ENCODE measurements at regions not wholly inside any gene's neighbourhood (a gene's known extent, or its start where the extent isn't known, plus 50 kb on each side); places are given as distances from the start of the nearest gene placed in this dataset.

DNA sequence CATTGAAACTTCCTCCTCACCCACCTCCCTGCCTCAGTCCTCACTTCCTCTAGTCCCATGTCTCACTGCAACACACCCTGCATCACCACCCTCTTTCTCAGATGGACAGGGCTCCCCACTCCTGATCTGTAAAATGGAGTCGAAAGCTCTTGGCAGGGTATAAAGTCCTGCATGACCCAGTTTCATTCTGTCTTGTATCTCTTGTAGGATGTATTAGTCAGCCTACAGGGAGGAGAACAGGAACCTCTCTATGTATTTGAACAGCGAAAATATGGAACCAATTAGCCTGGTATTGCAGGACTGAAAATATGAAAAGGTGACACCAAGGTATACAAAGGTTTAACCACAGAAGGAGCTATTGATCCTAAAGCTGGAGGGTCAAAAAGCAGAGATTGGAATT, 156.9 kb upstream of the SNX19 start:
- Mint-ChIP-seq H3K36me3 (ENCODE audit: low read depth) (no peaks in the 10 kb centered on the region), H3K27ac (no peak overlapping the region), H3K27me3 (no peaks in the 10 kb centered on the region), H3K9me3 (no peaks in the 10 kb centered on the region), H3K4me3 (no peak overlapping the region), H3K4me1 (no peaks in the 10 kb centered on the region)
- no peak for ATAC-seq
- DNase-seq: no peak

DNA sequence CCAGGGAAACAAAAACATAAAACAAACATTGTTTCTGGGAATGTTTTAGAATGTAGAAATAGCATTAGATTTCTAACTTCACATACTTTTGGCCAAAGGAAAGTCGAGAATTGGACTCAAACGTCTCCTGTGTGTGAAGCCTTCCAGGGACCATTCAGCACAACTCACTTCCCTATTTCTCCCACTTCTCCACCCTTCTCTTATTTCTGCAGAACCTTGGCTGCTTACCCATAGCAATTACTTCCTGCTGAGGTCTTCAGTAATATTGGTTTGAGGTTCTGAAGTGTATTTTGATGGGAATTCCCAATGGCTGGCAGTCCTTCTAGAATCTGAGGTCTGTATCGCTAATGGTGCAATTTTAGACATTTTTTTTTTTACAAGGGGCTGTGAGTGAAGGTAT, 158.3 kb upstream of the SNX19 start:
- no peaks in the 10 kb centered on the region for H3K27me3 Mint-ChIP-seq
- H3K4me3 Mint-ChIP-seq: no peak overlapping the region
- DNase-seq (no peak), ATAC-seq (no peak)
- no peaks in the 10 kb centered on the region for H3K4me1 Mint-ChIP-seq
- H3K36me3 Mint-ChIP-seq (ENCODE audit: low read depth): no peaks in the 10 kb centered on the region
- H3K9me3 Mint-ChIP-seq: no peaks in the 10 kb centered on the region
- no peak overlapping the region for H3K27ac Mint-ChIP-seq

DNA sequence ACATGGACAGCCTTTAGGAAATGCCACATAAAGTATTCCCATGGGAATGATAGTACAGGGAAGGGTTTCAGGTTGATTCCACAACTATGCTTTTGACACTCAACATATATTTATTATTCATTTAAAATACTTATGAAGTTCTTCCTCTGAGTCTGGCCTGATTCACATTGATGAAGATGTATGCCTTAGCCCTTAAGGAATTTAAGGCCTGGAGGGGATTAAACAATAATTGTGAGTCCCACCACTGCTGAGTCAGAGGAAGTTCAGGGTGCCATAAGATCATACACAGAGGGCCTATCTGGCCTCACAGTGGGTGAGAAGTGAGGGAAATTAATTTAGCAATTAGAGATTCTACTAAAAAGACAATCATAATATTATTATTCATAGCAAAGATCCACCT, 161.1 kb upstream of the SNX19 start:
- ATAC-seq (no peak), DNase-seq (no peak)
- Mint-ChIP-seq H3K27ac (no peak overlapping the region), H3K4me1 (no peaks in the 10 kb centered on the region), H3K27me3 (no peaks in the 10 kb centered on the region), H3K36me3 (ENCODE audit: low read depth) (no peaks in the 10 kb centered on the region), H3K9me3 (peaks cover 4% of the 10 kb centered on the region), H3K4me3 (no peak overlapping the region)

DNA sequence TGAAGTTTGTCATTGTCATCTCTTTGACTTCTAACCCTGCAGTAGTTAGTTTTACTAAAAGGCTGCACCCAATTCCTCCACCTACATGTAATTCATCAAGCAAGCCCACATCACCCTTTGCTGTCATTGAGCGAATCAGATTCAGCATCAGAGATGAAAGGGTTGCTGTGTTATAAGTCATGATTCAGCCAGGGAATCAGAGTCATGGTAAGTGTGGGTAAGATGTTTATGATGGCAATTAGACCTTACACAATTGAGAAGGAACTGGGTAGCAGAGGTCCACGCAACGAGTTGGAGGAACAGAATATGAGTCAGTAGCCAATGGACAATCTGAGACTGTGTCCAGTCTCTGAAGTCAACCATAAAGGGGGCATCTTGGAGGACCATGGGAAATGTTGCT, 162.8 kb upstream of the SNX19 start:
- H3K4me3 Mint-ChIP-seq: no peak overlapping the region
- H3K27me3 Mint-ChIP-seq: no peaks in the 10 kb centered on the region
- ATAC-seq (no peak), DNase-seq (no peak)
- peaks cover 4% of the 10 kb centered on the region for H3K9me3 Mint-ChIP-seq
- H3K27ac Mint-ChIP-seq: no peak overlapping the region
- no peaks in the 10 kb centered on the region for H3K36me3 Mint-ChIP-seq (ENCODE audit: low read depth)
- H3K4me1 Mint-ChIP-seq: no peaks in the 10 kb centered on the region

DNA sequence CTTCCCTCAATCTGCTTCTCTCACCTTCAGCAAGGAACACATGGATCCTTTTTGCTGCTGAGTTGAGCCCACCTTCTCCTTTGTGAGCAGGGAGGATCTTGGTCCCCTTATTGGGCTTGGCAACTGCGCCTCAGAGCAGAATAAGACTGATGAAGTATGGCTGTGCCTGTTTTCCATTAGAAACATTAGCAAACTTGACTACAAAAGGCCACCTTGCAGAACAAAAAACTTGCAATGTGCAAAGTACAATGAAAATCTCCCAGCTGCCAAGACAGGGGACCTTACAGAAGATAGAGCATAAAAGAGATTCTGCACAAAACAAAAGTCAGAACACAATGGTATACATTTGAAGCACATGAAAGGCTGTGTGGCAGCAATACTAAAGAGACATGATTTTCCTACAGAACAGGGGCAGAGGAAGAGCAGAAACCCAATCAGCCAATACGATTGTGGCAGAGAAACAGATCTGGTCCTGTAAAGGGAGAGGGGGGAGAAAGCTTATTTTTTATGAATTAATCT, 173.5 kb upstream of the SNX19 start:
- H3K36me3 Mint-ChIP-seq (ENCODE audit: low read depth): no peaks in the 10 kb centered on the region
- H3K4me1 Mint-ChIP-seq: no peaks in the 10 kb centered on the region
- peaks cover 8% of the 10 kb centered on the region for H3K9me3 Mint-ChIP-seq
- no peak overlapping the region for H3K4me3 Mint-ChIP-seq
- DNase-seq: no peak
- peaks cover 3% of the 10 kb centered on the region for H3K27me3 Mint-ChIP-seq
- no peak overlapping the region for H3K27ac Mint-ChIP-seq
- no peak for ATAC-seq

DNA sequence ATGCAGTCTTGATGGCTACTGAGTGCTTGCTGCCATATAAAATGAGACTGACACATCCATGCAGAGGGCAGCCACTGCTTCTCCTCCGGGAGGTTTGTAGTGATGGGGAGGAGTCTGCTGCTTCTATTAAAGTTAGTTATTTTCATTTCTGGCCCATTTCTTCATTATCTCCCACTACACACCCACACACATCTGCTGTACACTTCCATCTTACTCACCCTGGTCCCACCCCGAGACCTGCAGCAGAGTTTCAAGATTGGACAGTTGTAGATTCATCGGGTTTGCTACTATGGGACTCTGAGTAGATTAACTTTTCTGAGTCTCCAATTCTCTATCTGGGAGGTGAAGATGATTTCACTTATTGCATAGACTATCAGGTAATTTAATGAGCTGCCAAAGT, 176.2 kb upstream of the SNX19 start:
- ATAC-seq: no peak
- no peak for DNase-seq
- Mint-ChIP-seq H3K4me1 (no peaks in the 10 kb centered on the region), H3K27me3 (peaks cover 3% of the 10 kb centered on the region), H3K9me3 (no peaks in the 10 kb centered on the region), H3K36me3 (ENCODE audit: low read depth) (no peaks in the 10 kb centered on the region), H3K4me3 (no peak overlapping the region), H3K27ac (no peak overlapping the region)

DNA sequence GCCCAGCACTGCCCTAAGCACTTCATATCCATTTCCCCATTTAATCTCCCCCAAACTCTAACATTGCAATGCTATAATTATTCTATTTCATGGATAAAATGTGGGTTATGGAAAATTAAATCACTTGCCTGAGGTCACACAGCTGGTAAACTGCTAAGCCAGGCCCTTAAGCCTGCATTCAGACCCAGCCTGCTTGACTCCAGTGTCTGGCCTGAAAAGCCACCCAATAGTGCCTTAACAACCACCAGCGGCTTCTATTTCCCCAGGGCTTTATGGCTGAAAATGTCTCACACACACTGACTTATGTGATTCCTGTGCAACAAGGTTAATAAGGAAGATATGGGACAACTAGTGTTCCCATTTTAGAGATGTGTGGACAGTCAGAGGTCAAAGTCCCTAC, 178.5 kb upstream of the SNX19 start:
- Mint-ChIP-seq H3K4me1 (no peaks in the 10 kb centered on the region), H3K36me3 (ENCODE audit: low read depth) (no peaks in the 10 kb centered on the region), H3K27ac (no peak overlapping the region), H3K9me3 (no peaks in the 10 kb centered on the region), H3K27me3 (no peaks in the 10 kb centered on the region), H3K4me3 (no peak overlapping the region)
- DNase-seq (no peak), ATAC-seq (no peak)

DNA sequence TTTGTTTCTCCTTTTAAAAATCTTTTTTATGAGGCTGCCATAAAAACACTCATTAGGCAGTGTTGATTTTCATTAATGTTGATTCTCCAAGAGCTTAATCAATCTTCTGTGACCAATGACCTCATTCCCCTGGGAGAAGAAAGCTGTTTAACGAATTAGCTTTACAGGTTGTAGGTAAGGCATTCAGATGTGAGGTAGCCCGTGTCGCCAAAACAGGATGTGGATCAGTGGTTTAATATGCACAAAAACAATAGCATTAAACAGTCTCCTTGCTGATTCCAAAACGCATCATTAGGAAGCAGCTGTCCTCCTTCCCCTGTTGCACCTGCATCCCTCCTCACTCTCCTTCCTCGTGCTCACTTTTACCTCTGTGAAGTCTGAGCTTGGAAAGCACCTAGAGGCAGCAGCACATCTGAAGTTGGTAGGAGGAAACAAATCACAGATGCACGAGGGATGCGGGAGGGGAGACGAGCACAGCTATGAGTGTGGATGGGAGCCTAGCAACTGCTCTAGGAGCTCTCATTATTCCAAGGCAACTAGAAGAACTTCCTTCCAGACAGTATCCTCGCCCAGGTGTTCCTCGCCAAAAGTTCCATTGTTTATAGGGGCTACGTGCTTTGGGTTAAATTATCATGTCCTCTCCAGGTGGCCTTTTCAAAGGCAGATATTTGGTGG, 179.4 kb upstream of the SNX19 start:
- DNase-seq (no peak), ATAC-seq (no peak)
- Mint-ChIP-seq H3K36me3 (ENCODE audit: low read depth) (no peaks in the 10 kb centered on the region), H3K4me3 (no peak overlapping the region), H3K4me1 (no peaks in the 10 kb centered on the region), H3K27ac (no peak overlapping the region), H3K27me3 (no peaks in the 10 kb centered on the region), H3K9me3 (no peaks in the 10 kb centered on the region)

DNA sequence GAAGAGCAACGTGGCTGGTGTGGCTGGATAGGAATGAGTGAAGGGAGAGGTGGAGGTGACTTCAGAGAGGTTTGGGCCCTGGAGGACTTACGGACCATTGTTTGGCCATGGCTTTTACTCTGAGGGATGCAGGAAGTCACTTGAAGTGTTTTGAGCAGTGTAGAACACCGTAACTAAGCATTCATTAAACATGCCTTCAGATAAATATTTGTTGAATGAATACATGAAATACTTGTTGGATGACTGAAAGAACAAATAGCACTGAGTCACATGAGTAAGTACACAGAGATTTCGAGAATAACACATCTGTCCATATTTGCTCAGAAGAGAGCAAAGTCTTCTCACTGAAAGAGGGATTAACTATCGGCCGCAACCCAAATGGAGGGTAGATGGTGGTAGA, 182.7 kb upstream of the SNX19 start:
- Mint-ChIP-seq H3K4me1 (no peaks in the 10 kb centered on the region), H3K9me3 (peaks cover under 1% of the 10 kb centered on the region), H3K36me3 (ENCODE audit: low read depth) (no peaks in the 10 kb centered on the region), H3K4me3 (no peak overlapping the region), H3K27me3 (no peaks in the 10 kb centered on the region), H3K27ac (no peak overlapping the region)
- ATAC-seq (no peak), DNase-seq (no peak)

DNA sequence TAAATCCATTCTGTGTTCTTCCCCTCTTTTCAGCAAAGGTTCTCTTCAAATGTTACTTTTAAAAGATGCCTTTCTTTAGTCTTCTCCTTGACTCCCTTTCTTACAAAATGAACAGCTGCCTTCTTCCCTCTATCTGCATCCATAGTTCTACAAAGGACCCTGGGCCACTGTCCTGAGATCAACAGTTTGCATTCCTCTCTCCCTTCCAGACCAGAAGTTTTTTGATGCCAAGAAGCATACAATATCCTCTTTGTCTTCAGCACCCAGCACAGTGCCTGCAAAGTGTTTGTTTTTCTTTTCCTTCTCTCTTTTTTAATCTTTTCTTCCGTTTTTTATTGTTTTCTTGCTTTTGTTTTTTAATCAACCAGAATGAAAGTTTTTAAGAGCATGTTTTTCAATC, 183.5 kb upstream of the SNX19 start:
- ATAC-seq: no peak
- H3K4me1 Mint-ChIP-seq: no peaks in the 10 kb centered on the region
- peaks cover 5% of the 10 kb centered on the region for H3K9me3 Mint-ChIP-seq
- H3K27ac Mint-ChIP-seq: no peak overlapping the region
- H3K36me3 Mint-ChIP-seq (ENCODE audit: low read depth): no peaks in the 10 kb centered on the region
- no peak for DNase-seq
- peaks cover 3% of the 10 kb centered on the region for H3K27me3 Mint-ChIP-seq
- no peak overlapping the region for H3K4me3 Mint-ChIP-seq

DNA sequence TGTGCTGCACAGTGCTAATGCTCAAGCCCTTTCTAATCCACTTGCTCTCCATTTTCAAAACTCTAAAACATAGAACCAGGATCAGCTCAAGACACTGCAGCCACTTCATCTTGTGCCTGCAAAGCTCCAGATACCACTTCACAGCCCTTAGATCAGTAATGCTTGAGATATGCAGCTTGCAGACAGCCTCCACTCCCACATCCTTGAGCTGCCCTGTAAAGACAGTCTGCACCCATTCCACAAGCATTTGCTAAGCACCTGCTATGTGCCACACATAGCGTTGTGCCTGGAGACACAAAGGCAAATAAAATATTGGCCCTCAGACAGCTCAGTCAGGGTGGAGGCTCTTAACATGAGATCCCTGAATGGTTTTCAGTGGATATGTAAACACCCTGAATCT, 192.5 kb upstream of the SNX19 start:
- H3K36me3 Mint-ChIP-seq (ENCODE audit: low read depth): no peaks in the 10 kb centered on the region
- no peak overlapping the region for H3K4me3 Mint-ChIP-seq
- DNase-seq (no peak), ATAC-seq (no peak)
- H3K27ac Mint-ChIP-seq: no peak overlapping the region
- peaks cover 3% of the 10 kb centered on the region for H3K27me3 Mint-ChIP-seq
- peaks cover 10% of the 10 kb centered on the region for H3K9me3 Mint-ChIP-seq
- no peaks in the 10 kb centered on the region for H3K4me1 Mint-ChIP-seq

DNA sequence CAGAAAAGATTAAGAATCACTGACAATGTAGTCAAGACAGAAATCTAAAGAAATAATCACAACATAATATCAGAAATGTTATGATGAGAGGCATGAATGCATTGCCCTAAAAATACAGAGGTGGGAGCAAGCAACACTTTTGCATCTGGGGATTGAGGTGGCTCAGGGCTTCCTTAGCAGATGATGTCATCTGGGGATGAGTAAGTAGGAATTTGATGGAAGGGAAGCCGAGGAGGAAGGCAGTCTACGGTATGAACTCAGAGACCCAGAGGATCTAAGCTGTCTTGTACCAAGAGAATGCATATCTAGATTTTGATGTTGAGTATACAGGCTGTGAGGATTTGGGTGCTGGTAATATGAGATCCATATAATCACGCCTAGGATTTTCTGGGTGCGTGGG, 193.0 kb upstream of the SNX19 start:
- H3K36me3 Mint-ChIP-seq (ENCODE audit: low read depth): no peaks in the 10 kb centered on the region
- peaks cover 7% of the 10 kb centered on the region for H3K9me3 Mint-ChIP-seq
- H3K27me3 Mint-ChIP-seq: peaks cover 3% of the 10 kb centered on the region
- DNase-seq (no peak), ATAC-seq (no peak)
- H3K27ac Mint-ChIP-seq: no peak overlapping the region
- no peaks in the 10 kb centered on the region for H3K4me1 Mint-ChIP-seq
- H3K4me3 Mint-ChIP-seq: no peak overlapping the region

DNA sequence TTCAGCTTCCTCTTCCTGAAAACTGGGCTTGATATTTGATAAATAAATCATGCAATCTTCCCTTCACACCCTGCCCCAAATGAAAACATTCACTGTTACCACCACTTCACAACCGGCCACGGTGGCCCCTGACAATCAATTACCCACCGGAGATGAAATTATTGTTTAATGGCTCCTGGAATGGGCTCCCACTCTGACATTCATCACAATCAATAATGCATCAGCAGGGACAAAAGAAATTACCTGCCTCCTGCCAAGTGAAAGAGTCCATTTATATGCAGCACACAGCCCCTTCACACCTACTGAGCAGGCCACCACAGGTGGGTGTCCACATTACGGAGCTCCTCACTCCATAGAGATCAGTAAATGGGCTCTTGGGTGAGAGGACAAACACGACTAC, 193.5 kb upstream of the SNX19 start:
- DNase-seq (no peak), ATAC-seq (no peak)
- Mint-ChIP-seq H3K9me3 (peaks cover 4% of the 10 kb centered on the region), H3K4me3 (no peak overlapping the region), H3K36me3 (ENCODE audit: low read depth) (no peaks in the 10 kb centered on the region), H3K27ac (no peak overlapping the region), H3K27me3 (no peaks in the 10 kb centered on the region), H3K4me1 (no peaks in the 10 kb centered on the region)

DNA sequence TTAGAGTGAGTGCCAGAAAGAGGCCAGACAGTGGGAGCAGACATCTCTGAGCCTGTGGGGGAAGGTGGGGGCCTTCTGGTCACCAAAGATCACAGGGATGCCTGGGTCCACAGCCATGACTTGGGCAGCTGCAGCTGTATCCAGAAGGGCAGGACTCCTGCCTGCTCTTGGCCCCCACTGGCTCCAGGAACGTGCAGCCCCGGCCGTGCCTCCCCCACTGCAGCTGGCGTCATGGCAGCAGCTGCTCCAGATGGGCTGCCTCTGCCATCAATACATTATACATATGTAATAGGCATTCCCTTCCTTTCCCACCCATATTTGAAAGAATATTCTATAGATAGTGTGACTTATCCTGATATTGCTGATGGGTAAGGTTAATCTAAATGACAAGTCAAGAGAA, 195.5 kb upstream of the SNX19 start:
- no peak for ATAC-seq
- no peak overlapping the region for H3K4me3 Mint-ChIP-seq
- no peaks in the 10 kb centered on the region for H3K36me3 Mint-ChIP-seq (ENCODE audit: low read depth)
- peaks cover 10% of the 10 kb centered on the region for H3K9me3 Mint-ChIP-seq
- no peaks in the 10 kb centered on the region for H3K4me1 Mint-ChIP-seq
- no peak for DNase-seq
- H3K27ac Mint-ChIP-seq: no peak overlapping the region
- H3K27me3 Mint-ChIP-seq: no peaks in the 10 kb centered on the region

DNA sequence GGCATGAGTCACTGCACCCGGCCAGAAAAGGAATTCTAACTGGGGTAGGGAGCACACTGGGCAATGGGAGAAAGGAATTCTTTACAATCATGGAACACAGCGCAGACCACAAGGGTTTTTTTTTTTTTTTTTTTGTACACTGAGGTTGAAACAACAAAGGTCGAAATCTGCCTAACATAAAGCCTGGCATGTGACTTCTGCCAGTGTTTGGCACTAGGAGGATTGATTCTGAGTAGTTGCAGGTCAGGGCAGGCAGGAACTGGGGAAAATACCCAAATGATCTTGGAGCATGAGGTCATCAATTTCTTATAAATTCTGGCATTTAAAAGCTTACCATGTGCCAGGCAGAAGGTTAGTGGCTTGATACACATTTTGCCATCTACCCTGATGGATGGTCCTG, 202.0 kb upstream of the SNX19 start:
- Mint-ChIP-seq H3K36me3 (ENCODE audit: low read depth) (no peaks in the 10 kb centered on the region), H3K27ac (no peak overlapping the region), H3K4me1 (no peaks in the 10 kb centered on the region), H3K9me3 (peaks cover 5% of the 10 kb centered on the region), H3K4me3 (no peak overlapping the region), H3K27me3 (no peaks in the 10 kb centered on the region)
- ATAC-seq: no peak
- no peak for DNase-seq

All from activated naive CD8-positive, alpha-beta T cell treated with anti-CD3 and anti-CD28 coated beads, Interleukin-2, amount 50 U/mL, for 24 hours (primary cell).